Uterus (tissue), 3 donors: ENCODE measurements at regions not wholly inside any gene's neighbourhood (a gene's known extent, or its start where the extent isn't known, plus 50 kb on each side); places are given as distances from the start of the nearest gene placed in this dataset.
"Not testable (repeated sequence)": the region's sequence is repeated elsewhere in the genome, so short reads cannot be mapped to it uniquely, and the experiment has no call there.

Source experiments
- DNase-seq, 2 donors: peaks; one replicate each; pipeline ENCODE4 v3.0.0-alpha.2; 2019 to 2020
- H3K27ac ChIP-seq, 2 donors: fragments of 200-600 bp; sonication (generic); 1 replicate in 1 of 2; 2 replicates in 1 of 2; pipeline ENCODE4 v1.5.1; 2016 to 2018
- H3K27me3 ChIP-seq, 2 donors: fragments of 200-600 bp; sonication (generic); one replicate each; pipeline ENCODE4 v1.5.1; 2018 to 2019; ENCODE audit warnings: control low read depth in 1 of 2
- H3K36me3 ChIP-seq, 2 donors: fragments of 200-600 bp; sonication (generic); one replicate each; pipeline ENCODE4 v1.5.1; 2019; ENCODE audit warnings: control low read depth in 1 of 2
- H3K4me1 ChIP-seq, 2 donors: fragments of 200-600 bp; sonication (generic); one replicate each; pipeline ENCODE4 v1.5.1; 2018 to 2019; ENCODE audit warnings: control low read depth in 1 of 2
- H3K4me3 ChIP-seq, 2 donors: fragments of 200-600 bp; sonication (generic); 1 replicate in 1 of 2; 2 replicates in 1 of 2; pipeline ENCODE4 v1.5.1; 2018 to 2019; ENCODE audit warnings: mild to moderate bottlenecking in 1 of 2
- H3K9me3 ChIP-seq, 2 donors: fragments of 200-600 bp; sonication (generic); one replicate each; pipeline ENCODE4 v1.5.1; 2019; ENCODE audit warnings: control low read depth in 1 of 2
- POLR2A ChIP-seq, 2 donors: fragments of 450-650 bp; IDR thresholded peaks; one replicate each; pipeline ENCODE4 v1.6.1; 2016; ENCODE audit warnings: antibody characterized with exemption in 2 of 2, mild to moderate bottlenecking in 1 of 2, moderate library complexity in 1 of 2
- intact Hi-C: fragments of 100-400 bp; cut with DNase I; formaldehyde crosslinking; loops from one replicate; pipeline ENCODE4 v1.15.1; 2023; ENCODE audit warnings: low total_unique reads
- TF ChIP-seq, protein P1 (sequence below), 4 experiments: fragments of 200-600 bp in 2 of 4; fragments of 450-650 bp in 2 of 4; sonication (generic) in 2 of 4; IDR thresholded peaks; one replicate each; pipeline ENCODE4 v1.5.1; 2016 to 2019; ENCODE audit warnings: antibody characterized with exemption in 4 of 4, mild to moderate bottlenecking in 2 of 4, moderate library complexity in 1 of 4
- donor health status: DM: yes; HTN: yes; CAD: no.

DNA sequence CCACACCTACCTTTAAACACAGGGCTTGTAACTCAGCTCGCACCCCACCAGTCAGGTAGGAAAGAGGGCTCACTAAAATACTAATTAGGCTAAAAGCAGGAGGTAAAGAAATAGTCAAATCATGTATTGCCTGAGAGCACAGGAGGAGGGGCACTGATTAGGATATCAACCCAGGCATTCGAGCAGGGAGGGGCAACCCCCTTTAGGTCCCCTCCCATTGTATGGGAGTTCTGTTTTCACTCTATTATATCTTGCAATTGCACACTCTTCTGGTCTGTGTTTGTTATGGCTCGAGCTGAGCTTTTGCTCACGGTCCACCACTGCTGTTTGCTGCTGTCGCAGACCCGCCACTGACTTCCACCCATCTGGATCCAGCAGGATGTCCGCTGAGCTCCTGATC, 657.2 kb downstream of the PRIM2 start:
- intact Hi-C loops: no loop called here
- H3K4me1 ChIP-seq: no peaks in the 10 kb centered on the region
- TF ChIP-seq, protein P1, sequence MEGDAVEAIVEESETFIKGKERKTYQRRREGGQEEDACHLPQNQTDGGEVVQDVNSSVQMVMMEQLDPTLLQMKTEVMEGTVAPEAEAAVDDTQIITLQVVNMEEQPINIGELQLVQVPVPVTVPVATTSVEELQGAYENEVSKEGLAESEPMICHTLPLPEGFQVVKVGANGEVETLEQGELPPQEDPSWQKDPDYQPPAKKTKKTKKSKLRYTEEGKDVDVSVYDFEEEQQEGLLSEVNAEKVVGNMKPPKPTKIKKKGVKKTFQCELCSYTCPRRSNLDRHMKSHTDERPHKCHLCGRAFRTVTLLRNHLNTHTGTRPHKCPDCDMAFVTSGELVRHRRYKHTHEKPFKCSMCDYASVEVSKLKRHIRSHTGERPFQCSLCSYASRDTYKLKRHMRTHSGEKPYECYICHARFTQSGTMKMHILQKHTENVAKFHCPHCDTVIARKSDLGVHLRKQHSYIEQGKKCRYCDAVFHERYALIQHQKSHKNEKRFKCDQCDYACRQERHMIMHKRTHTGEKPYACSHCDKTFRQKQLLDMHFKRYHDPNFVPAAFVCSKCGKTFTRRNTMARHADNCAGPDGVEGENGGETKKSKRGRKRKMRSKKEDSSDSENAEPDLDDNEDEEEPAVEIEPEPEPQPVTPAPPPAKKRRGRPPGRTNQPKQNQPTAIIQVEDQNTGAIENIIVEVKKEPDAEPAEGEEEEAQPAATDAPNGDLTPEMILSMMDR (IDR thresholded peaks at IDR 0.05): no peak
- no peak for TF ChIP-seq POLR2A (IDR thresholded peaks at IDR 0.05)

DNA sequence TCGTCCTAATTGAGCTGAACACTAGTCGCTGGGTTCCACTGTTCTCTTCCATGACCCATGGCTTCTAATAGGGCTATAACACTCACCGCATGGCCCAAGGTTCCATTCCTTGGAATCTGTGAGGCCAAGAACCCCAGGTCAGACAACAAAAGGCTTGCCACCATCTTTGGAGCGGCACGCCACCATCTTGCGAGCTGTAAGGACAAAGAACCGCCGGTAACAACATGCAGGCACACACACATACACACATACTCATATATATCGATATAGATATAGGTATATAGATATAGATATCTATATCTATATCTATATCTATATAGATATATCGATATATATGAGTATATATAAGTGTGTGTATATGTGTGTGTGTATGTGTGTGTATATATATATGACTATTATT, 657.7 kb downstream of the PRIM2 start:
- H3K4me3 ChIP-seq, H3K27ac ChIP-seq, H3K36me3 ChIP-seq, H3K9me3 ChIP-seq, intact Hi-C loops, H3K4me1 ChIP-seq, DNase-seq, H3K27me3 ChIP-seq: not testable (repeated sequence)

More for the DNA sequence above, 657.2 kb downstream of the PRIM2 start:
- no peak for DNase-seq
- Histone ChIP-seq H3K27me3 (no peaks in the 10 kb centered on the region), H3K36me3 (no peaks in the 10 kb centered on the region), H3K4me3 (no peak overlapping the region), H3K9me3 (no peaks in the 10 kb centered on the region), H3K27ac (no peak overlapping the region)

DNA sequence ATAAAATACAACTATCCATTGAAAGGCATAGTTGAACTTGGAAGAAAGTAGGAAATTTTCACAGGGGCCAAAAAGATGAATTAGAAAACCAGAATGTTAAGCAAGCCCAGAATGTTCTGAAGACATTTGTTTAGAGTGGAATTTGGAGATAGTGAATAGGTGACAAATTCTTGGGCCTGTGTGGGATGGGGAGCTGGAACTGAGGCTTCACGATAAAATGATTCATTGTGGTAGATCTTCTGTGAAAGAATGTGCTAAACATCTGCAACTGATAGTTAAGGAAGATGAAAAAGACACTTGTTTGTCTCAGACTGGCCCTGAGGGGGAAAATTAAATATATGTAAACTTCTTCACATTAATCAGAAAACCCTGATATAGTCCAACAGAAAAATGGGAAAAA, 658.9 kb downstream of the PRIM2 start:
- intact Hi-C loops, H3K9me3 ChIP-seq, H3K36me3 ChIP-seq, H3K27ac ChIP-seq, H3K4me3 ChIP-seq, DNase-seq, H3K27me3 ChIP-seq, H3K4me1 ChIP-seq: not testable (repeated sequence)

DNA sequence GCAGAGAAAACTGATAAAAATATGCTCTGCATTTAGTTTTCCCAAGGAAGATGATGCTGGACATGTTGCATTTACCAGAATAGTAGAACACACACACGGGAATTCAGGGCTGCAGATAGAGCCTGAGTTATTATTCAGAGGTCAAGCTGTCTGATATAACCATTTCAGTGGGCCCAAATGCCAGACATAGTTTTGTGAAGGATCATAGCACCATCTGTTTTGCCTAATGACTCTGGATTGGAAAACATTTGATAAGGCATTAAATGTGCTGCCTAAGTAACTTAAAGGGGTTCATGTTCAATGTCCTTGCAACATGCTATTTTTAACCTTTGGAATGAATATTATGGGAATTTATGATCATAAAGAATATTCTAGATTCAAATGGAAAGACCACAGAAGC, 666.2 kb downstream of the PRIM2 start:
- H3K4me3 ChIP-seq, DNase-seq, H3K36me3 ChIP-seq, H3K9me3 ChIP-seq, H3K27ac ChIP-seq, H3K27me3 ChIP-seq, intact Hi-C loops, H3K4me1 ChIP-seq: not testable (repeated sequence)

DNA sequence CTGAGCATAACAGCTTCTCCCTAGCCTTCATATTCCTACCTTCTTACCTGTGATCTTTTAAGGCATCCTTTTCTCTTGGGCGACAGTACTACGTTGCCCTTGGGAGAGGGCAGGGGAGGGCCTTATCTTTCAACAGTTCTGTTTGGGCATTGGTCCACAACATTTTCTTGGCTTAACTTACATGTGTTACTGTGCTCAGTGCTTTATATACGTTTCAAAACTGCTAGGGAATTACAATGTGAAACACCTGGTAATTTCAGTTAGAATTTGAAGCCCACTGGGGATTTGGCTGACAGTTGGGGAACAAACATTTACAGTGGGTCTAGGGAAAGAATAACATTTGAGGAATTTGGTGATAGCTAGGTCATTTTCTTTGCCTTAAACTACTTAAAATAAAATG, 667.1 kb downstream of the PRIM2 start:
- DNase-seq, H3K4me1 ChIP-seq, H3K27ac ChIP-seq, H3K9me3 ChIP-seq, H3K4me3 ChIP-seq, H3K36me3 ChIP-seq, intact Hi-C loops, H3K27me3 ChIP-seq: not testable (repeated sequence)

DNA sequence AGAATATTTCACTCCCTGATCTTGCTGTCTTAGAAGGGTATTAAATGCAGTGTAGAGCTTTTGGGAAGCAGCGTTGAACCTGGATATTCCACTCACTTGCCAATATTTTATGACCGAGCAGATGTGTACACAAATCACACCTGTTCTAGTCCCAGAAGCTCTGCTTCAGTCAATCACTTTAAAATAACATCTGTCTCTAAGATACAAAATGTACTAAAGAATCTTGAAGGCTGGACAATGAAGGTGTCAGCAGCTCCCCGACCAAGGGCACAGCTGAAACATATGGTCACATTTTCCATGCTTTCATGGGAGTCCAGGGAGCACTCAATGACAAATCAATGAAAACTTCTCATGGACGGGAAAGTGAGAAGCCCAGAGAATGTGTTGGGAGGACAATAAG, 668.3 kb downstream of the PRIM2 start:
- DNase-seq, H3K27ac ChIP-seq, H3K4me1 ChIP-seq, H3K27me3 ChIP-seq, H3K9me3 ChIP-seq, H3K4me3 ChIP-seq, intact Hi-C loops, H3K36me3 ChIP-seq: not testable (repeated sequence)

DNA sequence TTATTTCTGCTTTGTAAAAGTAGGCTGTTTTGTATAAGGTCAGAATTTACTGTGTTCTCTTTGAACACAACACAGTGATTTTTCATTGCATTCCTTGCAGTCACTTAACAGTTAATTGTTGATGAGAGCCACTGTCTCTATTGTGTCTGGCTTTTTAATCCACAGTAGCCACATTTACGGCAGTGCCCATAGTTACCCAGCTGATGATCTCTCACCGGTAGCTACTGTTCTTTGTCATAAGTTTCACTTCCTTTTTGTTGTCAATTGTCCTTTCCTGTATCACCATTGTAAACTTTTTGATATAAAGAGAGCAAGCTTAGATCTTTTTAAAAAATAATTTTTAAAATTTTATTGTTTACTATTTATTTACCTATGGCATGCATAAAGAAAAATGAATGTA, 669.2 kb downstream of the PRIM2 start:
- DNase-seq, H3K9me3 ChIP-seq, intact Hi-C loops, H3K36me3 ChIP-seq, H3K27ac ChIP-seq, H3K4me1 ChIP-seq, H3K4me3 ChIP-seq, H3K27me3 ChIP-seq: not testable (repeated sequence)

DNA sequence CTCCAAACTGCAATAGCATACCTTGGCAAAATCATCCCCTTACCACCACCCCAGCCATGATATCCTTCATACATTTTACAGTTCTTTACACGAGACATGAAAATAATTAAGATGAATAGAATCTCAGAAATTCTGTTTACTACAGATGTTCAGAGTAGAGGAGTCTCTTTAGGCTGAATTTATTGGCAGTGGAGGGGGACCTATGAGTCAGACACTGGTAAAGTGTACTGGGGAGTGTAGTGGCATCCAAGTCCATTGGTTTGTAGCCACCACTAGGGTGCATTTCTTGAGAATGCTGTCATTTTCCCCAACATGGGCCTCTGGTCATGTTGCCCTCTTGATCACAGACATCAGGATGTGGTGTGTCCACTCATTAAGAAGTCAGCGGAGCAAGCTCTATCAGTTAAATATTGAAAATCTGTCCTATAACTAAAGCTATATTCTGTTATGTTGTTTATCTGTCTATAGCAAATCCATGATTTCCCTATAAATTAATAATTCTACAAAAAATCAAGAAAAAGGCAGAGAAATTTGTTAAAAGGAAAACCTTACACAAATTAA, 672.2 kb downstream of the PRIM2 start:
- H3K27ac ChIP-seq, H3K36me3 ChIP-seq, H3K4me3 ChIP-seq, H3K4me1 ChIP-seq, H3K27me3 ChIP-seq, DNase-seq, H3K9me3 ChIP-seq, intact Hi-C loops: not testable (repeated sequence)

DNA sequence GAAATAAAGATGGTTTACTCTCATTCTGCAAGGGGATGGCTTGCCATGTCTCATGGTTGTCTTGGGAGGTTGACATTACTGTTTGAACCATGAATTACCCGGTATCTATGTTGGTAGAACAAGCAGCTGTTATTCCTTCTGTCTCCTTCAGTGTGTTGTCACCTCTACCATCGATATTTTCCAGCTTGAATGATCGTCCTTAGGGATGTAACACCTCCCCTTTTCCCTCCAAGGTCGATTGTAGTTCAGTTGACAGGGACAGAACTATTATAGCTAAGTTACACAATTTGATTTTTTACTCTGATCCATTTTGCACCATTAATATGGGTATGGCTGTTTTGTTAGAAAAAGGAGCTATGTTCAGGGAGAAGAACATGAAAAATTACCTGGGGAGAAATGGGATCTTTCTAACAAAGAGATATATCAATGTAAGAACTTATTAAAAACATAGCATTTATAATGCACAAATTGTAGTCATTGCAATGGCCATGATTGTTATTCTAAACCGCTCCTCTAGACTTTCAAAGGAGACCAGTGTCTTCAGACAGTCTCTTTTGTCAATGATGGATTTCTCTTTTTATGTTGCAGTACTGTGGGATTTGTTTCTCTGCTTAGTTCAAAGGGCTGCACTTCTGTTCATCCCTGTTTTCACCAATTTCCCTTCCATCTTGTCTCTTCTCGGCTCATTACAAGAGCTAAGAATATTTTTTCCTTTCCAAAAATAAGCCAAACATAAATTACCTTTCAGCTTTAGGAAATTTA, 681.6 kb downstream of the PRIM2 start:
- H3K4me3 ChIP-seq, H3K9me3 ChIP-seq, H3K27me3 ChIP-seq, intact Hi-C loops, H3K36me3 ChIP-seq, H3K27ac ChIP-seq, H3K4me1 ChIP-seq, DNase-seq: not testable (repeated sequence)

DNA sequence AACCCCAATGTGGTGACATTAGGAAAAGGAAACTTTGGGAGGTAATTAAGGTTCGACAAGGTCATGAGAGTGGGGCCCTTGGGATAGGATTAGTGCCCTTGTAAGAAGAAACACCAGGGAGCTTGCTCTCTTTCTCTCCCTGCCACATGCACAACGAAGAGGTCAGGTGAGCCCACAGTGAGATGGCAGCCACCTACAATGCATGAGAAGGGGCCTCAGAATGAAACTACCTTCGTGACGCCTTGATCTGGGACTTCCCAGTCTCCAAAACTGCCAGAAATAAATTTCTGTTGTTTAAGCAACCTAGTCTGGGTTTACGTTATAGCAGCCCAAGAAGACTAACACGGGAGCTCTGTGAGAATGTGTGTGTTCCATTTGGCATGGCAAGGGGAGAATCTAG, 682.8 kb downstream of the PRIM2 start:
- H3K9me3 ChIP-seq, H3K36me3 ChIP-seq, intact Hi-C loops: not testable (repeated sequence)

DNA sequence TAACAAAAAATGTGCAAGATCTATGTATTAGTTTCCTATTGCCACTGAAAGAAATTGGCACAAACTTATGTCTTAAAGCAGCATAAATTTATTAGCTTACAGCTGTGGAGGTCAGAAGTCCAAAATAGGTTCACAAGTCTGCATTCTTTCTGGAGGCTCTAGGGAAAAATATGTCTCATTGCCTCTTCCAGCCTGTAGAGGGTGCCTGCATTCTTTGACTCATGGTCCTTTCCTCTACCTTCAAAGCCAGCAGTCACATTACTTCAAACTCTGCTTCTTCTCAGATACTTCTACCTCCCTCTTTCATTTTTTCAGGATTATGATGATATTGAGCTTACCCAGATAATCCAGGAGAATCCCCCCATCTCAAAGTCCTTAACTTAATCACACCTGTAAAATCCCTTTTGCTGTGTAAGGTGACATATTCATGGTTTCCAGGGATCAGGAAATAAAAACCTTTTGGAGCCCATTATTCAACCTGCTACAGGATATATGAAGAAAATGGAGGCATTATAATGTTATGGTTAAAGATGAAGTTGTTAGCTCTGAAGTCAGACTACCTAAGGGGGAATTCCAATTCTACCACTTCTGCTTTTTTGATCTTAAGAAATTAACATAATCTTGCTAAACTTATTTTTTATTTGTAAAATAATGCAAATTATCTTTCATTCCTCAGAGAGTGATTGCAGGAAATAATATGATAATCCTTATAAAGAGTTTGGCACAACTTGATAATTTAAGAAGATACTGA, 686.2 kb downstream of the PRIM2 start:
- DNase-seq, H3K27ac ChIP-seq, H3K9me3 ChIP-seq, H3K36me3 ChIP-seq, intact Hi-C loops, H3K4me3 ChIP-seq, H3K27me3 ChIP-seq, H3K4me1 ChIP-seq: not testable (repeated sequence)

More for the DNA sequence above, 682.8 kb downstream of the PRIM2 start:
- not testable (repeated sequence) for H3K27ac ChIP-seq, DNase-seq, H3K4me3 ChIP-seq, H3K27me3 ChIP-seq, H3K4me1 ChIP-seq

DNA sequence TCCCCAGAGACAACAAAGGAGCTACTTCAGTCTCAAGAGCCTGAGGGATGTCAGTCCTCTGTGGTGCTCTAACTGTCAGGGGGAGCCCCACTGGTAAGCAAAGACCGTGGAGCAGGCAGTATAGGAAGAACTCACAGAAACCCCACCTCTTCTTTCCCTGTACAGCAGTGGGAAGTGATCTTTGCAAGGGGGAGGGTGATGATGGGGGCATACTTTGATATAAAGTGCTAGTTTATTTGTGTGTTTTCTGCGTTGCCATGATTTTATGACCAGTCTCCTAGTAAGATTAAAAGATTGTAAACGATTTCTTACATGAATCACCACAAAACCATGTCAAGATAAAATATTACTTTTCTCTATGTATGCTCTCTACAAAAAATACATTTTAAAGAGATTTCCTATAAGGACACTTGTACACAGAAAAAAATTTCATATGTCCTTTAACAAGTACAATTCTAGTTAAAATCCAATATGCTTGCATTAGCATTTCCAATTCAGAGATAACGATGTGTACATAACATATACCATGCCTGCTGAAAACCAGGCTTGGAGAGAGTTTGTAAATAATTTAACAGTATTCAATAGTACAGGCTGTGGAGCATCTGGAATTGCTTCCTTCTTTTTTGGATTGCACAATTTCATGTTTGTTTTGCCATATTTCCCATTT, 690.0 kb downstream of the PRIM2 start:
- DNase-seq, intact Hi-C loops: not testable (repeated sequence)

More for the DNA sequence above, 690.0 kb downstream of the PRIM2 start:
- H3K27ac ChIP-seq, H3K4me3 ChIP-seq, H3K27me3 ChIP-seq, H3K36me3 ChIP-seq, H3K4me1 ChIP-seq, H3K9me3 ChIP-seq: not testable (repeated sequence)
